Epithelial cell of esophagus (primary cell): ENCODE measurements at regions not wholly inside any gene's neighbourhood (a gene's known extent, or its start where the extent isn't known, plus 50 kb on each side); places are given as distances from the start of the nearest gene placed in this dataset.

ENCODE experiments used
- DNase-seq: peaks from one replicate; pipeline ENCODE4 v3.0.0; 2010; ENCODE audit warnings: low read depth
- H3K4me3 ChIP-seq: 2 replicates; pipeline ENCODE4 v1.5.1; 2011; ENCODE audit warnings: mild to moderate bottlenecking, low read length, control low read depth
- TF ChIP-seq, protein P1 (sequence below): IDR thresholded peaks from 2 replicates; pipeline ENCODE4 v1.5.1; 2011; ENCODE audit warnings: low read depth, mild to moderate bottlenecking, low read length, control low read depth, inconsistent platforms; ENCODE audit not compliant: insufficient read depth; ENCODE audit errors: missing control alignments

DNA sequence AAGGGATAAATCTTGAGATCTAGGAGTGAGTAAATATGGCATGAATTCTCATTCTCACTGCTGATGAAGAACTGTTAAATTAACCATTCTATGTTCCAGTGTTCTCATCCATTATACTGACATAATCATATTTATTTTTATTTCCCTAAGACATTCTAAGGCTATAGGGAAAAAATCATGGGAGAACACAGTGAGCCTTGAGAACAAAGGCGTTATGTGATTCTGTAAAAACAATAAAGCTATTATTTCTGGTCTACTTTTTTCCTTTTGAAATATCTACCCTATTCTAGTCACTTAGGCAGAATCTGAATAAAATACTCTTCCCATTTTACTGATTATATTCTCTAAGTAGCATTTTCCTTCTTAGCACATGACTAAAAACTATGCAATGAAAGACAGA is 155.7 kb upstream of the ADAMTS16 start:
- TF ChIP-seq, protein P1, sequence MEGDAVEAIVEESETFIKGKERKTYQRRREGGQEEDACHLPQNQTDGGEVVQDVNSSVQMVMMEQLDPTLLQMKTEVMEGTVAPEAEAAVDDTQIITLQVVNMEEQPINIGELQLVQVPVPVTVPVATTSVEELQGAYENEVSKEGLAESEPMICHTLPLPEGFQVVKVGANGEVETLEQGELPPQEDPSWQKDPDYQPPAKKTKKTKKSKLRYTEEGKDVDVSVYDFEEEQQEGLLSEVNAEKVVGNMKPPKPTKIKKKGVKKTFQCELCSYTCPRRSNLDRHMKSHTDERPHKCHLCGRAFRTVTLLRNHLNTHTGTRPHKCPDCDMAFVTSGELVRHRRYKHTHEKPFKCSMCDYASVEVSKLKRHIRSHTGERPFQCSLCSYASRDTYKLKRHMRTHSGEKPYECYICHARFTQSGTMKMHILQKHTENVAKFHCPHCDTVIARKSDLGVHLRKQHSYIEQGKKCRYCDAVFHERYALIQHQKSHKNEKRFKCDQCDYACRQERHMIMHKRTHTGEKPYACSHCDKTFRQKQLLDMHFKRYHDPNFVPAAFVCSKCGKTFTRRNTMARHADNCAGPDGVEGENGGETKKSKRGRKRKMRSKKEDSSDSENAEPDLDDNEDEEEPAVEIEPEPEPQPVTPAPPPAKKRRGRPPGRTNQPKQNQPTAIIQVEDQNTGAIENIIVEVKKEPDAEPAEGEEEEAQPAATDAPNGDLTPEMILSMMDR: no peak
- no peak for DNase-seq
- H3K4me3 ChIP-seq: no peak overlapping the region

DNA sequence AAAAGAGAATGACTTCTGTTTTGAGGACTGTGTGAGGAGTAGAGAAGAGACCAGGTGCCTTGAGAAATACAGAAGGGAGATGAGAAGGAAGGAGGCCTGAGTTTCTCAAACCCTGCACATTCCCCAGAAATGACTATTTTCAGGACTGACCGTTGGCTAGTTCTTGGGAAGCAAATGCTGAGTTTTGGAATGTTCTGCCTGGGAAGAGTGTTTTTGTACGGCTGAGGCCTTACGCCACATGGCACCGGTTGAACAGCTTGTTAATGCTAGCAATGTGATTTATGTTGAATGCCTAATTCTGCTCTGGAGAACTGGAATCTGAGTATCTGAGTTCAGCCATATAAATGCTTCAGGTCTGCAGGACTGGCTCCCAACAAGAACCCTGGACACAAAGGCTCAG is 152.7 kb upstream of the ADAMTS16 start:
- no peak overlapping the region for H3K4me3 ChIP-seq
- DNase-seq: no peak
- TF ChIP-seq, protein P1: no peak

DNA sequence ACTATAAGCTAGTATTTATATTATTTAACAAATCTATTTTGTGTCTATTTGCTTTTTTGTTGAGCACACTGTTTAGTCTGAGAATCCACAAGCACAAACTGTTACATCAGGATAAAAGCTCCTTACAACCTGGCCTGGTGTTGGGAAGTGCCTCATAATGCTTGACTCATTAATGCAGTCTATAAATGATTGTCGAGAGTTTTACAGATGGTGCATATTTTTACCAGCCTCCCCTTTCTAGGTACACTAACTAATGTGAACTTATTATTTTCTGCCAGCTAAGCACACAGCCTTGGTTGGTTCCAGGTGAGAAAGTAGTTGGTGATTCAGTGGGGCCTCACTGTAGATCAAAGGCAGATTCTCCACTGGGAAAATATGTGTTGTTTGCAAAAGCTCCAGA is 151.0 kb upstream of the ADAMTS16 start:
- DNase-seq: no peak
- no peak overlapping the region for H3K4me3 ChIP-seq
- TF ChIP-seq, protein P1: no peak

DNA sequence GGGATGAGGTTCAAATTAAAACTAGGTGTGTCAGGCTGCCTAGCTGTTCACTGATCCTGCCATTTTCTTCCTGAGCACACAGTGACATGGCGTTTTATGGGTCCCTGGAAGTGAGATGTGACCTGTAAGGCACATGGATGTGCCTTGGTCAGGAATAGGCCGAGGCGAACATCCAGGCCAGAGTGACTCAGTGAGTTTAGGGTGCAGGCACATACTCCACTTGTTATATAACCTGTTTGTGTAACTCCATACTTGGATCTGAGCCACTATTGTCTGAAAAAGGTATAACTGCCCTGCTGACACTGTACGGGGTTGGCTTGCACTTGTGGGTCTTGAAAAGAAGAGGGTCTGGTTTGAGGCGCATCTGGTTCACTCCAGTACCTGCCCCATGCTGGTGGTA is 150.1 kb upstream of the ADAMTS16 start:
- TF ChIP-seq, protein P1: no peak
- H3K4me3 ChIP-seq: no peak overlapping the region
- DNase-seq: no peak

DNA sequence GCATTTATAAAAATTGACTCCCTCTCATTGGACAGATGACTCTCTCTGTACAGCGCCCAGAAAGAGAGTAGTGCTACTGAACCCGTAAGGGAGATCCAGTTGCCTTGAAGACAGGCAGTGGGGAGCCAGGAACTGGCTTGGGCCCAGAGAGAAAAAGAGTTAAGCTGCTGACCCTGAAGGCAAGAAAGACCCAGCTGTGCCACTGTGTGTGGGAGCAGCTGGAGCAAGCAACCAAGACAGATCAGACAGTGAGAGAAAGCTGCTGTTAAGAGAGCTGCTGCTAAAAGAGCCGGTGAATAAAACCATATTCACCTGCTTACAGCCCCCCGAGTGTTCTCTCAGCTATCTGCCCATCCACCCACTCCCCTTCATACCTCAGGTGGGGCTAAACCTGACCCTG is 149.7 kb upstream of the ADAMTS16 start:
- TF ChIP-seq, protein P1: no peak
- DNase-seq: no peak
- H3K4me3 ChIP-seq: no peak overlapping the region

- no peak overlapping the region for H3K4me3 ChIP-seq
- TF ChIP-seq, protein P1: no peak
- no peak for DNase-seq
Measured at GRCh38 chr5:4991925-4992324, 148.2 kb upstream of the ADAMTS16 start.

- peak; percentile 36 for DNase-seq
- H3K4me3 ChIP-seq: no peak overlapping the region
- TF ChIP-seq, protein P1: no peak
Measured at GRCh38 chr5:4995014-4995413, 145.1 kb upstream of the ADAMTS16 start.
